SK-N-SH treated with all-trans-retinoic acid at 6 μM for 48 hours (cell line): ENCODE measurements at regions not wholly inside any gene's neighbourhood (a gene's known extent, or its start where the extent isn't known, plus 50 kb on each side); places are given as distances from the start of the nearest gene placed in this dataset.

Experiments used
- ARNTL ChIP-seq: fragments of 450-650 bp; formaldehyde crosslinking; IDR thresholded peaks from 2 replicates; pipeline ENCODE4 v1.5.0; 2020; ENCODE audit warnings: low read depth, mild to moderate bottlenecking, moderate library complexity, borderline replicate concordance
- BACH2 ChIP-seq: fragments of 250-450 bp; sonication (Bioruptor Pico); IDR thresholded peaks from 2 replicates; pipeline ENCODE4 v1.9.0; 2021; ENCODE audit warnings: mild to moderate bottlenecking, borderline replicate concordance
- CSDC2 ChIP-seq: fragments of 250-450 bp; sonication (Bioruptor Pico); IDR thresholded peaks from 2 replicates; pipeline ENCODE4 v1.5.0; 2020; ENCODE audit warnings: mild to moderate bottlenecking, moderate library complexity
- GLIS3 ChIP-seq: fragments of 250-450 bp; sonication (Bioruptor Pico); IDR thresholded peaks from 2 replicates; pipeline ENCODE4 v1.5.0; 2020; ENCODE audit warnings: mild to moderate bottlenecking, moderate library complexity
- PATZ1 ChIP-seq: fragments of 250-450 bp; sonication (Bioruptor Pico); IDR thresholded peaks from 2 replicates; pipeline ENCODE4 v1.8.0; 2020; ENCODE audit warnings: mild to moderate bottlenecking, moderate library complexity, borderline replicate concordance
- PPARA ChIP-seq: fragments of 250-450 bp; sonication (Bioruptor Pico); IDR thresholded peaks from 2 replicates; pipeline ENCODE4 v1.5.0; 2020; ENCODE audit warnings: mild to moderate bottlenecking, borderline replicate concordance
- RARB ChIP-seq: fragments of 250-450 bp; sonication (Bioruptor Pico); IDR thresholded peaks from 2 replicates; pipeline ENCODE4 v1.8.0; 2021; ENCODE audit warnings: mild to moderate bottlenecking, moderate library complexity
- TOX ChIP-seq: fragments of 250-450 bp; sonication (Bioruptor Pico); IDR thresholded peaks from 2 replicates; pipeline ENCODE4 v1.8.0; 2021; ENCODE audit warnings: mild to moderate bottlenecking, moderate library complexity, borderline replicate concordance
- ZC3H10 ChIP-seq: fragments of 250-450 bp; sonication (Bioruptor Pico); IDR thresholded peaks from 2 replicates; pipeline ENCODE4 v1.5.1; 2021; ENCODE audit warnings: mild to moderate bottlenecking, moderate library complexity
- ZFP30 ChIP-seq: fragments of 450-650 bp; formaldehyde crosslinking; IDR thresholded peaks from 2 replicates; pipeline ENCODE4 v1.5.0; 2022; ENCODE audit warnings: mild to moderate bottlenecking, moderate library complexity
- ZNF565 ChIP-seq: fragments of 450-650 bp; formaldehyde crosslinking; conservative IDR thresholded peaks from 2 replicates; pipeline ENCODE4 v1.5.0; 2020; ENCODE audit warnings: low read depth, mild to moderate bottlenecking, moderate library complexity
- ZNF70 ChIP-seq: fragments of 450-650 bp; formaldehyde crosslinking; IDR thresholded peaks from 2 replicates; pipeline ENCODE4 v1.5.0; 2020; ENCODE audit warnings: mild to moderate bottlenecking, moderate library complexity
- TF ChIP-seq, protein P1 (sequence below): fragments of 250-450 bp; sonication (Bioruptor Pico); IDR thresholded peaks from 2 replicates; pipeline ENCODE4 v1.5.1; 2020; ENCODE audit warnings: low read depth, mild to moderate bottlenecking, moderate library complexity
- TF ChIP-seq, protein P2 (sequence below): fragments of 250-450 bp; sonication (Bioruptor Pico); IDR thresholded peaks from 2 replicates; pipeline ENCODE4 v1.8.0; 2021; ENCODE audit warnings: low read depth, mild to moderate bottlenecking, moderate library complexity, borderline replicate concordance

- TF ChIP-seq PATZ1 (CRISPR knock-in tag) (no peak), TOX (no peak), CSDC2 (CRISPR knock-in tag) (no peak), ARNTL (no peak), PPARA (CRISPR knock-in tag) (no peak), ZFP30 (CRISPR knock-in tag) (no peak), ZC3H10 (no peak), GLIS3 (CRISPR knock-in tag) (no peak), RARB (CRISPR knock-in tag) (no peak), ZNF565 (CRISPR knock-in tag) (no peak), BACH2 (CRISPR knock-in tag) (no peak), ZNF70 (CRISPR knock-in tag) (no peak)
- TF ChIP-seq, protein P1, sequence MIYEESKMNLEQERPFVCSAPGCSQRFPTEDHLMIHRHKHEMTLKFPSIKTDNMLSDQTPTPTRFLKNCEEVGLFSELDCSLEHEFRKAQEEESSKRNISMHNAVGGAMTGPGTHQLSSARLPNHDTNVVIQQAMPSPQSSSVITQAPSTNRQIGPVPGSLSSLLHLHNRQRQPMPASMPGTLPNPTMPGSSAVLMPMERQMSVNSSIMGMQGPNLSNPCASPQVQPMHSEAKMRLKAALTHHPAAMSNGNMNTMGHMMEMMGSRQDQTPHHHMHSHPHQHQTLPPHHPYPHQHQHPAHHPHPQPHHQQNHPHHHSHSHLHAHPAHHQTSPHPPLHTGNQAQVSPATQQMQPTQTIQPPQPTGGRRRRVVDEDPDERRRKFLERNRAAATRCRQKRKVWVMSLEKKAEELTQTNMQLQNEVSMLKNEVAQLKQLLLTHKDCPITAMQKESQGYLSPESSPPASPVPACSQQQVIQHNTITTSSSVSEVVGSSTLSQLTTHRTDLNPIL (CRISPR knock-in tag) = no peak
- TF ChIP-seq, protein P2, sequence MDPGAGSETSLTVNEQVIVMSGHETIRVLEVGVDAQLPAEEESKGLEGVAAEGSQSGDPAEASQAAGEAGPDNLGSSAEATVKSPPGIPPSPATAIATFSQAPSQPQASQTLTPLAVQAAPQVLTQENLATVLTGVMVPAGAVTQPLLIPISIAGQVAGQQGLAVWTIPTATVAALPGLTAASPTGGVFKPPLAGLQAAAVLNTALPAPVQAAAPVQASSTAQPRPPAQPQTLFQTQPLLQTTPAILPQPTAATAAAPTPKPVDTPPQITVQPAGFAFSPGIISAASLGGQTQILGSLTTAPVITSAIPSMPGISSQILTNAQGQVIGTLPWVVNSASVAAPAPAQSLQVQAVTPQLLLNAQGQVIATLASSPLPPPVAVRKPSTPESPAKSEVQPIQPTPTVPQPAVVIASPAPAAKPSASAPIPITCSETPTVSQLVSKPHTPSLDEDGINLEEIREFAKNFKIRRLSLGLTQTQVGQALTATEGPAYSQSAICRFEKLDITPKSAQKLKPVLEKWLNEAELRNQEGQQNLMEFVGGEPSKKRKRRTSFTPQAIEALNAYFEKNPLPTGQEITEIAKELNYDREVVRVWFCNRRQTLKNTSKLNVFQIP (CRISPR knock-in tag) = no peak
Measured at GRCh38 chr18:38450876-38451275, 885.3 kb upstream of the CELF4 start.
